ENCODE measurements at regions not wholly inside any gene's neighbourhood (a gene's known extent, or its start where the extent isn't known, plus 50 kb on each side); places are given as distances from the start of the nearest gene placed in this dataset.
"Not testable (repeated sequence)": the region's sequence is repeated elsewhere in the genome, so short reads cannot be mapped to it uniquely, and the experiment has no call there.

DNA sequence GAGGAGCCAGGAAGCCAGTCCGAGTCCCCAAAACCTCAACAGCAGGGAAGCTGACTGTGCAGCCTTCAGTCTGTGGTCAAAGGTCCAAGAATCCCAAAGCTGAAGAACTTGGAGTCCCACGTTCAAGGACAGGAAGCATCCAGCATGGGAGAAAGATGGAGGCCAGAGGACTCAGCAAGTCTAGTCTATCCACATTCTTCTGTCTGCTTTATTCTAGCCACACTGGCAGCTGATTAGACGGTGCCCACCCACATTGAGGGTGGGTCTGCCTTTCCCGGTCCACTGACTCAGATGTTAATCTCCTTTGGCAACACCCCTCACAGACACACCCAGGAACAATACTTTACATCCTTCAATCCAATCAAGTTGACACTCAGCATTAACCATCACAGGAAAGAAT lies 456.5 kb upstream of the TMEM132C start:
- not testable (repeated sequence) for TF ChIP-seq CTCF (conservative IDR thresholded peaks at IDR 0.05); EZH2 (IDR thresholded peaks at IDR 0.05; ENCODE audit: low read depth)
